OCI-M2 (cell line): ENCODE measurements at regions not wholly inside any gene's neighbourhood (a gene's known extent, or its start where the extent isn't known, plus 50 kb on each side); places are given as distances from the start of the nearest gene placed in this dataset.
"Not testable (repeated sequence)": the region's sequence is repeated elsewhere in the genome, so short reads cannot be mapped to it uniquely, and the experiment has no call there.

ENCODE experiments used
- DNase-seq: peaks from one replicate; lab custom pipeline; 2025; ENCODE audit not compliant: unreplicated experiment; lab: John Stamatoyannopoulos, UW

- DNase-seq = no peak
Measured at GRCh38 chr17:62322313-62322712, 58.0 kb upstream of the EFCAB3 start.

DNA sequence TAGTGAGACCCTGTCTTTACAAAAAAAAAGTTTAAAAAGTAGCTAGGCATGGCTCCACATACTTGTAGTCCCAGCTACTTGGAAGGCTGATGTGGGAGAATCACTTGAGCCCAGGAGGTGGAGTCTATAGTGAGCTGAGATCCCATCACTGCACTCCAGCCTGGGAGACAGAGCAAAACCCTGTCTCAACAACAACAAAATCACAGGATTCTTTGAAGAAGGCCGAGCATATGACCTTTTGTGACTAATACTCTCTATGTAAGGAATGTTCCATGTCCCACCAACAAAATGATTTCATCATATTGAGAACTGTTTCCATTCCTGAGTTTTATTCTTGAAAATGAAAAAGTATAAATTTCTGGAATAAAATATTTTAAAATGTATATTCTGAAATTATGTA is 58.9 kb upstream of the EFCAB3 start:
- DNase-seq = no peak

DNA sequence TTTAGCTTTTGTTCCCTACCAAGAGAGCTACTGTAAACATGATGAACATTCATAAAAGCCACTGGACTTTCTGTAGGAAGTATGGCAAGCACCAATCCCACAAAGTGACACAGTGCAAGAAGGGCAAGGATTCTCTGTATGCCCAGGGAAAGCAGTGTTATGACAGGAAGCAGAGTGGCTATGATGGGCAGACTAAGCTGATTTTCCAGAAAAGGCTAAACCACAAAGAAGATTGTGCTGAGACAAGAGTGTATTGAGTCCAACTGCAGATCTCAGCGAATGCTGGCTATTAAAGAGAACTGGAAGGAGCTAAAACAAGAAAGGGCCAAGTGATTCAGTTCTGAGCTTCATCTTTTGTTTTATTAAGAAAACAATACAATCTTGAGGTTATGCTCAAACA is 60.5 kb upstream of the EFCAB3 start:
- DNase-seq = no peak

- no peak for DNase-seq
Measured at GRCh38 chr17:62309396-62309795, 71.0 kb upstream of the EFCAB3 start.

DNA sequence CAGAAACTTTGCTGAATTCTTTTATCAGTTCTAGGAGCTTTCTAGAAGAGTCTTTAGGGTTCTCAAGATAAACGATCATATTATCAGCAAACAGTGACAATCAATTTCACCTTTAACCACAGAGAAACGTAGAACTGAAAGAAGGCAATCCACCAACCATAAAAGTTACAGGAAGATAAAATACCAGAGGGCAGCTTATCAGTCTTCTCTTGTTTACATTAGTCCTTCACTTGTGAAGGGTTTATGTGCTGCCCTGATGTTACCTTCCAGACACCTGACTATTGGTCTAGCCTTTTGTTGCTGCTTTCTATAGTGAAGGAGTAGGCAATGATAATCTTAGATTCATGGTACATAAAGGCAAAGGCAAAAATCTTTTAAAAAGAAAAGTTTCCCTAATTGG is 73.2 kb upstream of the EFCAB3 start:
- DNase-seq = no peak

- DNase-seq = no peak
Measured at GRCh38 chr17:62303476-62303875, 76.9 kb upstream of the EFCAB3 start.

DNA sequence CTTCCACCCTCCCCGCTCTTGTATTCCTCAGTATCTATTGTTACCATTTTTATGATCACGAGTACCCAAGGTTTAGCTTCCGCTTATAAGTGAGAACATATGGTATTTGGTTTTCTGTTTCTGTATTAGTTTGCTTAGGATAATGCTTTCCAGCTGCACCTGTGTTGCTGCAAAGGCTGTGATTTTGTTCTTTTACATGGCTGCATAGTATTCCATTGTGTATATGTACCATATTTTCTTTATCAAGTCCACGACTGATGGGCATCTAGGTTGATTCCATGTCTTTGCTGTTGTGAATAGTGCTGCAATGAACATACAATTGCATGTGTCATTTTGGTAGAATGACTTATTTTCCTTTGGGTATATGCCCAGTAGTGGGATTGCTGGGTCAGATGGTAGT is 79.7 kb upstream of the EFCAB3 start:
- no peak for DNase-seq

DNA sequence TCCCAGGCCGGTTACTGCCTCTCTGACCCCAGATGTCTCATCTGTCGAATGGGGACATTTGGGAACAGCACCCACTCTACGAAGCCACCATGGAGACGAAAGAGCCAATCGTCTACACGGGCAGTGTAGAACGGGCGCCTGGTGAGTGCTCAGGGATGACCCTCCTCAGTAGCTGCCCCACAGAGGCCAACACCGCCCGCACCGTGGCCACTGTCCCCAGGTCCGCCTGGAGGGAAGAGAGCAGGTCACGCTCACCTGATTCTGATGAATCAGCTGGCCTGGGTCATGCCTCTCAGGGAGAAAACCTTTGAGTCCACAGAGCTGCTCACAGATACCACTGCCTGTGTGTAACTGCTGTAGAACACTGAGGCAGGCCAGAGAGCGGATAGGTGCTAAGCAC is 105.1 kb upstream of the EFCAB3 start:
- DNase-seq = not testable (repeated sequence)

- DNase-seq = not testable (repeated sequence)
Measured at GRCh38 chr17:62268361-62268760, 112.0 kb upstream of the EFCAB3 start.

GRCh38 chr17:62264974-62265373 is 115.4 kb upstream of the EFCAB3 start:
- DNase-seq = not testable (repeated sequence)

DNA sequence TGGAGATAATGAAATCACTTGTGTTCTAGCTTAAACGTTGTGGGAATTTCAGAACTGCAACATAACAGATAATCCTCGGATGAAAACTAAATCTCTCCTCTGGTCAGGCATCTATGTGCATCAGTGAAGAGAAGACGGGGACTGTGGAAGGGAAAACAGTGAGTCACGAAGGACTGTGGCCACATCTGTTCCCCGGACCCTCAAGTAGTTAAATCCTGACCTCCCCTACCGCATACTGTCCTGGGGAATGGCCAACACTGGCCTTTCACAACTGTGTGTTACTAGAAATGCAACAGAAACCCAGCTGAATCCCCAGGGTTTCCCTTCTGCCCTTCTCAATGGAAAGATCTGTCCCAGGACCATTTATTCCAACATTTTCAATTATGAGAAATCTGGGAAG is 124.6 kb upstream of the EFCAB3 start:
- not testable (repeated sequence) for DNase-seq

DNA sequence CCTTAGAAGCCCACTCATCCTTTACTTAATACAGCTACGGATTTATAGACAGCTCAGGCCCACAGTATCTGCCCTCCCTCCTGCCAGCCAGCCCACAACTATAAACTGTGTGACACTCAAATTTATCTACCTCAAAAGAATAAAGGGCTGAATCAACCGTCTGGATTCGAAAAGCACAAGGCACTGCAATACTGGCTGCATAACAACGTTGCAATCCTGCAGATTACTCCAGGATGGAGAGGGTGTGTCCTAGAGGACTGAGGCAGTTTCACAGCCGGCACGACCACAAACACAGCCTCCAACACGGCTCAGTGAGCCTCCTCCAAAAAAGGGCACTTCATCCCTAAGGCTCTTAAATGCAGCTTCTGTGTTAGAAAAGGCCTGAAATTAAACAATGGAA is 138.3 kb upstream of the EFCAB3 start:
- DNase-seq = not testable (repeated sequence)

DNA sequence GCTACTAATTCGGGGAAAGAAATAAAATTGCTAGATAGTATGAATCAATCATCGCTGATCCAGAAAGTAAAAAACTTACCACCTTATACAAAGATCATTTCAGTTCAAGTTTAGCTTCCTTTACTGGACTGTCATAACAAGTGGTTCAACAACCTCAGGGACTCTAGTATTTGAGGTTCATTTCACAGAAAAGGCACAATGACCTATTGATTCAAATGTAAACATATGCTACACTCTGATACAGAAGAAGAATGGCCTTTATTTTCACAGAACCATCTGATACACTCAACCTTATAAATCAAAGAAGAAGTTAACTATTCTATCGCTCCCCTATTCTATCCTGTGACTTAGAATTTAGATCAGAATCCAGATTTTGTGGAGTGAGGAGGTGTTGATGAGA is 140.8 kb upstream of the EFCAB3 start:
- DNase-seq = not testable (repeated sequence)

GRCh38 chr17:62238551-62239338 is 141.6 kb upstream of the EFCAB3 start:
- DNase-seq = not testable (repeated sequence)

DNA sequence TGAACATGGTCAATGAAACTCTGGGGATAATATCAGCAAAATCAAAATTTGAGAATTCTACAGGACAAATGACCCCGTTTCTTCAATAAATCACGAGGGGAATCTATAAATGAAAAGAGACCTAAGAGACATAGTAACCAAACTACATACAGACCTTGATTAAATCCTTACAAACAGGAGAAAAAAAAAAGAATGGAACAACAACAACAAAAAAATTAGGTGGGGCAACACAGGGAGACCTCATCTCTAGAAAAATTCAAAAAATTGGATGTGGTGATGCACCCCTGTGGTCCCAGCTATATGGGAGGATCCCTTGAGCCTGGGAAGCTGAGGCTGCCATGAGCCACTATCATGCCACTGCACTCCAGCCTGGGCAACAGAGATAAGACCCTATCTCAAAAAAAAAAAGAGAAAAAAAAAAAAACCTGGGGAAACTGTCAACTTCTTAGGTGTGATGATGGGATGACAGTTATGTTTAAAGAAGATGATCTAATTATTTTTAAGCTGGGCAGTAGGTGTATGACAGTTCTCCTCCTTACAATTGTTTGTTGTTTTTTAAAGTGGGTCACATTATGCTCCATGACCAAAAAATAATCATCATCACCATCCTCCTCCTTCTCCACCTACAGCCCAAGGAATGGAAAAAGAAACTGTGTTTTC is 146.4 kb upstream of the EFCAB3 start:
- DNase-seq = not testable (repeated sequence)

DNA sequence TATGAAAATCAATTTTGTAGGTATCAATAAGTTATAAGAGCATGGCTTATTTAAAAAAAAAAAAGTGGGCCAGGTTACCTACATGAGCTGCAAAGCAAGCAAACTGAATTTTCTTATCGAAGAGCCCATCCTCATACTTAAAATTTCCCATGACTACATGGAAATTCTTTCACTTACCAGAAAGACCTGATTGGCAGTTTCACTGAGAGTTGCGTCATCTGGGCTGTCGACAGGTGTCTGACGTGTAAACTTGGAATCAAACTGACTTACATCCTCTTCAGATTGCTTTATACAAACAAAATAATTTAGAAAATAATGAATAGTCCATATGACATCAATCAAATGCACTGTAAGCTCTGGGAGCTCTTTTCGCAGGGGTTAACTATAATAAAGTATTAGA is 149.1 kb upstream of the EFCAB3 start:
- not testable (repeated sequence) for DNase-seq

DNA sequence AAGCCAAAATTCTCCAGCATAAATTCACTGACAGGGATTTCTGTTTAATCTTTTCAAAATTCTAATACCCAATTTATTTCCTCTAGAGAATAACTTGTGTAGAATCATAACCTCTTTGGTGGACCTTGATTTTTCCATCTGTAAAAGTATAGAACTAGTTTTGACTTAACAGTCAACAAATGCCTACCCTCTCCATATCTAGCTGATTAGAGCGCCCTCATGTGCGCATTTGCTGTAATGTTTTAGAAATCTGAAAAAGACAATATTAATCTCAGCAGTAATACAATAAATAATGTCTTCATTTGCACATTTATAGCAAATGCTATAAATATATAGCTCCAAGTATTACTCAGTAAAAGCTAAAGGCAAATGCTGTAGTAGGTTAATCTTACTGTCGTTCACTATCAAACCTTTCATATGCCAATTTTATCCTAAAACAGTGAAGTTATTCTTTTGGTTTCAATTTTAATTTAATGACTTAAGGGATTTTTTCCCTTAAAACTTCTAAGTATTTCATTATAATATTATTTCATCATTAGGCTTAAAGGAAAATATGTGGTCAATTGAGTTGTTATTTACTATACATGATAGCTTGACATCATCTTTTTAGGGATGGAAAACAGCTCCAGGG is 153.6 kb upstream of the EFCAB3 start:
- not testable (repeated sequence) for DNase-seq

GRCh38 chr17:62223585-62223984 is 156.8 kb upstream of the EFCAB3 start:
- DNase-seq = not testable (repeated sequence)

DNA sequence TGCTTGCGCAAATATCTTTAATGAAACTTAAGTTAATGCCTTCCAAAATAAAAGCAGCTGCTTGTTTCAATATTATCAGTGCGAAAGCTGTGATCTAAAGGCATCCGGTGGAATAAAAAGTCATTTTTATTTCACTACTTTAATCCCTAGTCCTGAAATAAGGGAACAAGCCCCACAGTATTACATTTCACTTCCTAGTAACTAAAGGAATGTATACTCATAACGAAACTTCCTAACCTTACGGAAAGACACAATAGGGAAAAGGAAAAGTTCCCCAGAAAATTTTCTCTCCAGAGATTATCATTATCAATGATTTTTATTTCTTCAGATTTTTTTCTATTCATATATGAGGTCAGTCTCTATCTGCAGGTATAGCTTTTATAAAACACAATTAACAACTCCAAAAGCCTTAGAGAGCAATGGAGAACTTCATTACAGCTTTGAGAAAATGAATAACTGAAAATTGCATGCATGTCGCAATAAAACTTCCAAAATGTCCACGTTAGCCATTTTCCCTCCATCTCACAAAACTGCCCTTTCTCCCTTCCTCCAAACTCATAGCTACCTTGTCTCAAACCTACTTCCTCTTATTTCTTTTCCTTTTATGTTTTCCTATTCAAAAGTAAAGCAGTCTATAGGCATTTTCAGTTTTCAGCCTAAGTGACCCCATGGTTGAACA is 154.3 kb upstream of the MED13 start:
- no peak for DNase-seq

DNA sequence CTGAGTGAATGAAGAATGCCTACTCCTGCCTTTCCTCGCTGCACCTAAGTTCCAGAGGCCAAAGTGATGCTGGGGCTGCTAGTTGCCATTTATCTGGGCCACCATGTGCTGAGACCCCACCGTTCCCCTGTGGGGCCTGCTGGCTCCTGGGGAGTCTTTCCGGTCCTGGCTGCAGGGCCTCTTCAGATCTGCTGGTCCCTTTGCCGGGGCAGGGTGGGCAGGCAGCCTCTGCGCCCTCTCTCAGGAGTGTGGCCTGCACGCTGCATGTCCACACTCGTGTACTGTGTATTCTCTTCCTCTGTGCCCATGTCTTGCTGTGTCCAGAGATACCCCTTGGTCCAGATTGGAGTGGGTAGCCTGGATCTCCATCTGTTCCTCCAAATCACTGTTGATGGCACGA is 151.8 kb upstream of the MED13 start:
- DNase-seq = no peak

DNA sequence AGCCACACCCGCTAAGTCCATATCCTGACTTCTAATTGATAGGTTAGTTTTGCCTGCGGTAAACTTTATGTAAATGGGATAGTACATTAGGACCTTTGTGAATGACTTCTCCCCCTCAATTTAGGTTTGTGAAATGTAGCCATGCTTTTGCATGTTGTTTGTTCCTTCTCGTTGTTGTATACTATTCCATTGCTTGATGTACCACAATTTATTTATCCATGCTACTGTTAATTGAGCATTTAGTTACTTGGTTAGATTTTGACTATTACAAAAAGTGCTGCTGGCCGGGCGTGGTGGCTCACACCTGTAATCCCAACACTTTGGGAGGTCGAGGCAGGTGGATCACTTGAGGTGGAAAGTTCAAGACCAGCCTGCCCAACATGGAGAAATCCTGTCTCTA is 150.8 kb upstream of the MED13 start:
- not testable (repeated sequence) for DNase-seq

DNA sequence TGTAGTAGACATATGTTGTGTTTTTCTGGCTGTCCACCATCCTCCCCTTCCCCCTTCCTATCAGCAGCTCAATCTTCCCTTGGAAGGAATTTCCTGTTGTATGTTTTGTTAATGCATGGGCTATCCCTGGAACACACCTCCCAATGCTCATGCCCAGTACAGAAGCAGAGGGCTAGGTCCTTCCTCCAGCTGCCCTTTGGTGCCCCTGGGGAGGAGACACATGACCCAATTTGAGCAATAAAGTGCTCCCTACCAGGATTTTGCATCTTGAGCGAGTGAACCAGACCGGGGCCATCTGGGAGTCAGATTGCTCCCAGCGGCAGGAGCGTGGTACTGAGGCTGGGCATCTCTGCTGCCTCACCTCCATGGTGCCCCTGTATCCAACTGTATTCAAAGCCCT is 141.5 kb upstream of the MED13 start:
- DNase-seq = no peak
